Testis (tissue), 2 donors: ENCODE measurements at regions not wholly inside any gene's neighbourhood (a gene's known extent, or its start where the extent isn't known, plus 50 kb on each side); places are given as distances from the start of the nearest gene placed in this dataset.
"Not testable (repeated sequence)": the region's sequence is repeated elsewhere in the genome, so short reads cannot be mapped to it uniquely, and the experiment has no call there.

Experiments
- DNase-seq: peaks from one replicate; pipeline ENCODE4 v3.0.0-alpha.2; 2019
- H3K27ac ChIP-seq, 2 donors: fragments of 200-600 bp; sonication (generic); one replicate each; pipeline ENCODE4 v1.5.1; 2019
- H3K27me3 ChIP-seq: fragments of 200-600 bp; sonication (generic); one replicate; pipeline ENCODE4 v1.5.1; 2019
- H3K36me3 ChIP-seq: fragments of 200-600 bp; sonication (generic); one replicate; pipeline ENCODE4 v1.5.1; 2017; ENCODE audit warnings: low read depth; ENCODE audit errors: missing control alignments
- H3K4me1 ChIP-seq: fragments of 200-600 bp; sonication (generic); one replicate; pipeline ENCODE4 v1.5.1; 2019
- H3K4me3 ChIP-seq, 2 donors: fragments of 200-600 bp; sonication (generic); one replicate each; pipeline ENCODE4 v1.5.1; 2017 to 2019
- H3K9me3 ChIP-seq: fragments of 200-600 bp; sonication (generic); one replicate; pipeline ENCODE4 v1.5.1; 2017
- POLR2A ChIP-seq: fragments of 450-650 bp; IDR thresholded peaks from one replicate; pipeline ENCODE4 v1.6.1; 2017; ENCODE audit warnings: antibody characterized with exemption, mild to moderate bottlenecking, moderate library complexity
- WGBS, 2 donors: methylation state at CpG; one replicate each; pipeline ENCODE4 v1.1.5; 2018; 5-methylcytosine and 5-hydroxymethylcytosine counted together
- intact Hi-C: fragments of 100-400 bp; cut with DNase I; formaldehyde crosslinking; loops from one replicate; pipeline ENCODE4 v1.15.1; 2023; ENCODE audit warnings: low total_unique reads
- TF ChIP-seq, protein P1 (sequence below), 3 experiments: fragments of 450-650 bp in 2 of 3; fragments of 200-600 bp in 1 of 3; sonication (generic) in 1 of 3; IDR thresholded peaks; one replicate each; pipeline ENCODE4 v1.5.1; 2016 to 2019; ENCODE audit warnings: antibody characterized with exemption in 3 of 3, mild to moderate bottlenecking in 2 of 3, moderate library complexity in 1 of 3

DNA sequence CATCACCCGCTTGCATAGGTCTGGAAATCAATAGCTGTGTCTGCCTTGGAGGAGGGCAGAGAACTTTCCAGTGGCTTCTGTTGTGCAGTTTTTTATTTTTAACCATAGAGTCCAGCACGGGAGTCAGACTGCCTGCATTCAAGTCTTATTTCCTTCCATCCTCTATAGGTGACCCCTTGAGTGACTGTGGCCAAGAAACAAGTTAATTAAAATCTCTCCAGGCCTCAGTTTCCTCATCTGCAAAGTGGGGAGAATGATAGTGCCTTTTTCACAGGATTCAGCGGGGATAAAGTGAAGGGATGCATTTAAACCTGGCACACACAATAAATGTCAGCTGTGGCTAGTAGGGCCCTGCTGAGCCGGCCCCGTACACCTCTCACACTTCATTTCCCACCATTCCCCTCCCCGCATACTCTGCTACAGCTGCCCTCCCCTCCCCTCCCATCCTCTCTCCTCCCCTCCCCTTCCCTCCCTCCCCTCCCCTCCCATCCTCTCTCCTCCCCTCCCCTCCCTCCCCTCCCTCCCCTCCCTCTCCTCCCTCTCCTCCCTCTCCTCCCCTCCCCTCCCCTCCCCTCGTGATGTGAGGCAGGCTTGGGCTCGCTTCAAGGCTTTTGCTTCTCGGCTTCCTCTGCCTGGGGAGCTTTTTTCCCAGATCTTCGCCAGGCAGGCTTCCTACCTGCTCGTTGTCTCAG is 150.5 kb downstream of the TFAP2C start:
- TF ChIP-seq, protein P1, sequence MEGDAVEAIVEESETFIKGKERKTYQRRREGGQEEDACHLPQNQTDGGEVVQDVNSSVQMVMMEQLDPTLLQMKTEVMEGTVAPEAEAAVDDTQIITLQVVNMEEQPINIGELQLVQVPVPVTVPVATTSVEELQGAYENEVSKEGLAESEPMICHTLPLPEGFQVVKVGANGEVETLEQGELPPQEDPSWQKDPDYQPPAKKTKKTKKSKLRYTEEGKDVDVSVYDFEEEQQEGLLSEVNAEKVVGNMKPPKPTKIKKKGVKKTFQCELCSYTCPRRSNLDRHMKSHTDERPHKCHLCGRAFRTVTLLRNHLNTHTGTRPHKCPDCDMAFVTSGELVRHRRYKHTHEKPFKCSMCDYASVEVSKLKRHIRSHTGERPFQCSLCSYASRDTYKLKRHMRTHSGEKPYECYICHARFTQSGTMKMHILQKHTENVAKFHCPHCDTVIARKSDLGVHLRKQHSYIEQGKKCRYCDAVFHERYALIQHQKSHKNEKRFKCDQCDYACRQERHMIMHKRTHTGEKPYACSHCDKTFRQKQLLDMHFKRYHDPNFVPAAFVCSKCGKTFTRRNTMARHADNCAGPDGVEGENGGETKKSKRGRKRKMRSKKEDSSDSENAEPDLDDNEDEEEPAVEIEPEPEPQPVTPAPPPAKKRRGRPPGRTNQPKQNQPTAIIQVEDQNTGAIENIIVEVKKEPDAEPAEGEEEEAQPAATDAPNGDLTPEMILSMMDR (IDR thresholded peaks at IDR 0.05), result no peak
- TF ChIP-seq POLR2A, result no peak
- no peak overlapping the region for H3K27ac ChIP-seq
- WGBS, 2 donors, result 67 to 68% methylated on average over 10 to 11 of the region's 11 CpGs

DNA sequence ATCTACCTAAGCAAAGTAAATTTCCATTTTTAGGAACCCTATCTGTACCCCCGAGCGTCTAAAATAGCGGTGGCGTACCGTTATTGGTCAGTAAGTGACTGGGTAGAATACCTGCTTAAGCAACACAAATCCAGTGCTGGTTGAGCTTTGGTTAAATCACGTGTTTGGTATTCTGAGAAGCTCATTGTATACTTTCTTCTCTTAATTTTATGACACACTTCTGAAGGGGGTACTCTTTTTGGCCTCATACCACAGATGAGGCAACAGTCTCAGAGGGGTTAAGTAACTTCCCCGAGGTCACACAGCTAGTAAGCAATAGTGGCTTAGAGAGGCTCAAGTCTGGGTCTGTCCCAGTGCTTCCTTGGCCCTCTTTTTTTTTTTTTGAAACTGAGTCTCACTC is 151.2 kb downstream of the TFAP2C start:
- peaks cover 3% of the 10 kb centered on the region for H3K4me1 ChIP-seq
- H3K27ac ChIP-seq, result no peak overlapping the region
- 82 to 90% methylated on average over 7 of the region's 7 CpGs for WGBS, 2 donors

More for the DNA sequence above, 150.5 kb downstream of the TFAP2C start:
- no peaks in the 10 kb centered on the region for H3K27me3 ChIP-seq
- no peaks in the 10 kb centered on the region for H3K36me3 ChIP-seq
- intact Hi-C loops, result no loop called here
- no peaks in the 10 kb centered on the region for H3K9me3 ChIP-seq
- no peak for DNase-seq
- no peak overlapping the region for H3K4me3 ChIP-seq
- H3K4me1 ChIP-seq, result peaks cover 3% of the 10 kb centered on the region

GRCh38 chr20:56781108-56781739 is 152.1 kb downstream of the TFAP2C start:
- TF ChIP-seq, protein P1 (IDR thresholded peaks at IDR 0.05), result no peak
- no peak for TF ChIP-seq POLR2A
- Histone ChIP-seq H3K4me1 (peaks cover 3% of the 10 kb centered on the region), H3K27ac (no peak overlapping the region), H3K36me3 (no peaks in the 10 kb centered on the region), H3K4me3 (no peak overlapping the region), H3K27me3 (no peaks in the 10 kb centered on the region), H3K9me3 (no peaks in the 10 kb centered on the region)
- WGBS, 2 donors, result 51 to 65% methylated on average over 11 to 12 of the region's 12 CpGs
- intact Hi-C loops, result no loop called here
- DNase-seq, result no peak

More for the DNA sequence above, 151.2 kb downstream of the TFAP2C start:
- TF ChIP-seq, protein P1 (IDR thresholded peaks at IDR 0.05), result no peak
- no peak for TF ChIP-seq POLR2A
- intact Hi-C loops, result no loop called here
- DNase-seq, result no peak
- Histone ChIP-seq H3K9me3 (no peaks in the 10 kb centered on the region), H3K4me3 (no peak overlapping the region), H3K36me3 (no peaks in the 10 kb centered on the region), H3K27me3 (no peaks in the 10 kb centered on the region)

DNA sequence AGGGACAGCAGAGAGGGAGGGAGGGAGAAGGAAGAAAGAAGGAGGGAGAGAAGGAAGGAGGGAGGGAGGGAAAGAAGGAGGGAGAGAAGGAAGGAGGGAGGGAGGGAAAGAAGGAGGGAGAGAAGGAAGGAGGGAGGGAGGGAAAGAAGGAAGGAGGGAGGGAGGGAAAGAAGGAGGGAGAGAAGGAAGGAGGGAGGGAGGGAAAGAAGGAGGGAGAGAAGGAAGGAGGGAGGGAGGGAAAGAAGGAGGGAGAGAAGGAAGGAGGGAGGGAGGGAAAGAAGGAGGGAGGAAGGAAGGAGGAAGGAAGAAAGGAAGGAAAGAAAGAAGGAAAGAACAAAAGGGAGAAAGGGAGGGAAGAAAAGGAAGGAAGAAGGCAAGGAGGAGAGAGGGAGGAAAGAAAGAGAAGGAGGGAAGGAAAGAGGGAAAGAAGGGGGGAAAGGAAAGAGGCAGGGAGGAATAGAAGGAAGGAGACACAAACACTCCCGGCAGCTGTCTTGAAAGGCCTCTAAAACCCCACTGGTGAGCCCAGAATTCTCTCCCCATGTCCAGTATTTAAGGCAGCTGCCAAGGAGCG is 153.0 kb downstream of the TFAP2C start:
- H3K9me3 ChIP-seq, H3K36me3 ChIP-seq, H3K27me3 ChIP-seq, H3K4me3 ChIP-seq, H3K4me1 ChIP-seq, intact Hi-C loops, H3K27ac ChIP-seq, DNase-seq: not testable (repeated sequence)
- WGBS, 2 donors, result 78 to 89% methylated on average over 2 of the region's 2 CpGs

GRCh38 chr20:56782814-56783213 is 153.7 kb downstream of the TFAP2C start:
- H3K4me3 ChIP-seq, intact Hi-C loops, H3K9me3 ChIP-seq, H3K27ac ChIP-seq, H3K27me3 ChIP-seq, DNase-seq, H3K36me3 ChIP-seq, H3K4me1 ChIP-seq: not testable (repeated sequence)
- WGBS, 2 donors, result 81 to 92% methylated on average over 11 of the region's 11 CpGs
